MM.1S (cell line): ENCODE measurements at regions not wholly inside any gene's neighbourhood (a gene's known extent, or its start where the extent isn't known, plus 50 kb on each side); places are given as distances from the start of the nearest gene placed in this dataset.

Experiments
- DNase-seq: peaks from one replicate; pipeline ENCODE4 v3.0.0-alpha.2; 2015
- H2AFZ ChIP-seq: fragments of 300-600 bp; sonication (generic); 2 replicates; pipeline ENCODE4 v1.6.0; 2016; ENCODE audit warnings: antibody characterized with exemption, low read length
- H3F3A ChIP-seq: fragments of 300-600 bp; sonication (generic); 2 replicates; pipeline ENCODE4 v1.6.1; 2016; ENCODE audit warnings: mild to moderate bottlenecking, antibody characterized with exemption, low read length, moderate library complexity, mixed read lengths; ENCODE audit not compliant: insufficient read depth
- H3K27ac ChIP-seq: fragments of 300-600 bp; sonication (generic); 2 replicates; pipeline ENCODE4 v1.5.1; 2016; ENCODE audit warnings: mild to moderate bottlenecking, low read length
- H3K27me3 ChIP-seq: fragments of 300-600 bp; sonication (generic); replicated peaks from 2 replicates; pipeline ENCODE4 v1.6.0; 2016; ENCODE audit warnings: low read length; ENCODE audit not compliant: insufficient read depth
- H3K36me3 ChIP-seq: fragments of 300-600 bp; sonication (generic); replicated peaks from 2 replicates; pipeline ENCODE4 v1.6.1; 2016; ENCODE audit warnings: mild to moderate bottlenecking, low read length, mixed read lengths; ENCODE audit not compliant: insufficient read depth
- H3K4me1 ChIP-seq: fragments of 300-600 bp; sonication (generic); 2 replicates; pipeline ENCODE4 v1.6.1; 2016; ENCODE audit warnings: low read length, mixed read lengths
- H3K4me2 ChIP-seq: fragments of 300-600 bp; sonication (generic); 2 replicates; pipeline ENCODE4 v1.6.0; 2016; ENCODE audit warnings: low read depth, low read length
- H3K4me3 ChIP-seq: fragments of 300-600 bp; sonication (generic); 2 replicates; pipeline ENCODE4 v1.5.1; 2016; ENCODE audit warnings: low read length, mixed read lengths
- H3K79me2 ChIP-seq: fragments of 300-600 bp; sonication (generic); 2 replicates; pipeline ENCODE4 v1.6.1; 2016; ENCODE audit warnings: mixed run types, low read length, mixed read lengths
- H3K9ac ChIP-seq: fragments of 300-600 bp; sonication (generic); 2 replicates; pipeline ENCODE4 v1.6.1; 2016; ENCODE audit warnings: low read length, mixed read lengths
- H3K9me2 ChIP-seq: fragments of 300-600 bp; sonication (generic); replicated peaks from 2 replicates; pipeline ENCODE4 v1.6.1; 2016; ENCODE audit warnings: mild to moderate bottlenecking, low read length, mixed read lengths; ENCODE audit not compliant: insufficient read depth
- H3K9me3 ChIP-seq: fragments of 300-600 bp; sonication (generic); replicated peaks from 2 replicates; pipeline ENCODE4 v1.6.1; 2016; ENCODE audit warnings: mild to moderate bottlenecking, low read length, mixed read lengths; ENCODE audit not compliant: insufficient read depth
- H4K20me1 ChIP-seq: fragments of 300-600 bp; sonication (generic); 2 replicates; pipeline ENCODE4 v1.6.1; 2016; ENCODE audit warnings: mild to moderate bottlenecking, low read length, moderate library complexity, mixed read lengths; ENCODE audit not compliant: insufficient read depth
- CTCF ChIP-seq: fragments of 300-600 bp; sonication (generic); IDR thresholded peaks from 2 replicates; pipeline ENCODE4 v1.5.1; 2016; ENCODE audit warnings: antibody characterized with exemption, low read length, mixed read lengths
- EZH2 ChIP-seq: fragments of 300-600 bp; sonication (generic); optimal IDR thresholded peaks from 2 replicates; pipeline ENCODE3; 2017; ENCODE audit warnings: low read depth, mild to moderate bottlenecking, antibody characterized with exemption, low read length, mixed read lengths
- EZH2phosphoT487 ChIP-seq: fragments of 300-600 bp; sonication (generic); IDR thresholded peaks from 2 replicates; pipeline ENCODE4 v1.6.1; 2018; ENCODE audit warnings: antibody characterized with exemption, low read length

GRCh38 chr10:109328001-109328400 is 595.3 kb downstream of the XPNPEP1 start:
- H3F3A ChIP-seq, result no peaks in the 10 kb centered on the region
- no peak overlapping the region for H3K9ac ChIP-seq
- TF ChIP-seq CTCF, result no peak
- TF ChIP-seq EZH2, result no peak
- TF ChIP-seq EZH2phosphoT487, result no peak
- no peaks in the 10 kb centered on the region for H3K4me1 ChIP-seq
- H3K4me3 ChIP-seq, result no peak overlapping the region
- H3K27me3 ChIP-seq, result no peaks in the 10 kb centered on the region
- H3K36me3 ChIP-seq, result no peaks in the 10 kb centered on the region
- no peak overlapping the region for H3K27ac ChIP-seq
- H4K20me1 ChIP-seq, result no peaks in the 10 kb centered on the region
- no peak for DNase-seq
- no peak overlapping the region for H2AFZ ChIP-seq
- no peaks in the 10 kb centered on the region for H3K79me2 ChIP-seq
- H3K4me2 ChIP-seq, result no peak overlapping the region
- no peaks in the 10 kb centered on the region for H3K9me2 ChIP-seq
- no peaks in the 10 kb centered on the region for H3K9me3 ChIP-seq

- H3K4me2 ChIP-seq, result no peak overlapping the region
Measured at GRCh38 chr10:109327266-109327665, 596.0 kb downstream of the XPNPEP1 start.

GRCh38 chr10:109324721-109325120 is 598.6 kb downstream of the XPNPEP1 start:
- Histone ChIP-seq H3K9me2 (no peaks in the 10 kb centered on the region), H3K4me3 (no peak overlapping the region), H3K4me1 (no peaks in the 10 kb centered on the region), H3K9me3 (no peaks in the 10 kb centered on the region), H3K9ac (no peak overlapping the region), H3F3A (no peaks in the 10 kb centered on the region), H3K79me2 (no peaks in the 10 kb centered on the region), H2AFZ (no peak overlapping the region), H3K27ac (no peak overlapping the region), H4K20me1 (no peaks in the 10 kb centered on the region), H3K36me3 (no peaks in the 10 kb centered on the region), H3K27me3 (no peaks in the 10 kb centered on the region), H3K4me2 (no peak overlapping the region)
- TF ChIP-seq CTCF (no peak), EZH2 (no peak), EZH2phosphoT487 (no peak)
- DNase-seq, result no peak

More at GRCh38 chr10:109327266-109327665, 596.0 kb downstream of the XPNPEP1 start:
- H3K9me2 ChIP-seq, result no peaks in the 10 kb centered on the region
- H3K4me3 ChIP-seq, result no peak overlapping the region
- no peaks in the 10 kb centered on the region for H3K27me3 ChIP-seq
- DNase-seq, result no peak
- H3K9ac ChIP-seq, result no peak overlapping the region
- H3F3A ChIP-seq, result no peaks in the 10 kb centered on the region
- no peaks in the 10 kb centered on the region for H3K79me2 ChIP-seq
- H2AFZ ChIP-seq, result no peak overlapping the region
- TF ChIP-seq CTCF, result no peak
- no peak for TF ChIP-seq EZH2
- no peak for TF ChIP-seq EZH2phosphoT487
- no peaks in the 10 kb centered on the region for H3K36me3 ChIP-seq
- no peaks in the 10 kb centered on the region for H3K9me3 ChIP-seq
- H4K20me1 ChIP-seq, result no peaks in the 10 kb centered on the region
- no peak overlapping the region for H3K27ac ChIP-seq
- no peaks in the 10 kb centered on the region for H3K4me1 ChIP-seq
